Heart left ventricle (tissue), 13 donors: ENCODE measurements at regions not wholly inside any gene's neighbourhood (a gene's known extent, or its start where the extent isn't known, plus 50 kb on each side); places are given as distances from the start of the nearest gene placed in this dataset.
"Not testable (repeated sequence)": the region's sequence is repeated elsewhere in the genome, so short reads cannot be mapped to it uniquely, and the experiment has no call there.

Experiments used
- CTCF ChIP-seq, 12 donors: fragments of 200-600 bp; sonication (generic) in 4 of 12; IDR thresholded peaks; one replicate each; pipeline versions ENCODE4 v1.5.0 to v1.8.0; 2018 to 2022; ENCODE audit warnings: antibody characterized with exemption in 12 of 12, mild to moderate bottlenecking in 5 of 12
- POLR2A ChIP-seq, 2 donors: fragments of 450-650 bp; IDR thresholded peaks; one replicate each; pipeline ENCODE4 v1.6.1; 2017; ENCODE audit warnings: antibody characterized with exemption in 2 of 2, mild to moderate bottlenecking in 2 of 2, moderate library complexity in 2 of 2
- donor health status: ischemic (EF 13 %, LVEDD 7.1; RV severe dilation, severe dysfunction).
- donor health status: DM: no; HTN: yes; CAD: no.
- donor health status: DM: no; HTN: no; CAD: no.
- donor health status: ischemic (EF 25% LVEDD 6.9; RV normal size, moderate dysfunction).
- donor health status: ischemic (EF 25% LVEDD 5.7; RV mildly dilated, moderate dysfunction).
- donor health status: ischemic (EF 35%, LVEDD 5.7; RV mildly dilated, moderate dysfunction).
- donor health status: nonischemic (EF 11% LVEDD 7.7; RV severe dilation, severe dysfunction).
- donor health status: DM: yes; HTN: yes; CAD: no.
- donor health status: PGD.
- donor health status: ischemic (EF 29% LVEDD 5.4; RV normal size, mild dysfunction).
- donor health status: nonischemic (EF 23%, LVEDD 6.1; RV moderate dilation, normal function).

- TF ChIP-seq CTCF, POLR2A (IDR thresholded peaks at IDR 0.05): not testable (repeated sequence)
These were observed 299.4 kb upstream of the NPSR1 start for GRCh38 chr7:34358578-34358977.
